ENCODE measurements at regions not wholly inside any gene's neighbourhood (a gene's known extent, or its start where the extent isn't known, plus 50 kb on each side); places are given as distances from the start of the nearest gene placed in this dataset.

- TF ChIP-seq CTCF (IDR thresholded peaks at IDR 0.05) (no peak), POLR2A (IDR thresholded peaks at IDR 0.05) (no peak)
These were observed 152.8 kb upstream of the IER5L start for GRCh38 chr9:129330711-129331492.
